ENCODE measurements at regions not wholly inside any gene's neighbourhood (a gene's known extent, or its start where the extent isn't known, plus 50 kb on each side); places are given as distances from the start of the nearest gene placed in this dataset.

DNA sequence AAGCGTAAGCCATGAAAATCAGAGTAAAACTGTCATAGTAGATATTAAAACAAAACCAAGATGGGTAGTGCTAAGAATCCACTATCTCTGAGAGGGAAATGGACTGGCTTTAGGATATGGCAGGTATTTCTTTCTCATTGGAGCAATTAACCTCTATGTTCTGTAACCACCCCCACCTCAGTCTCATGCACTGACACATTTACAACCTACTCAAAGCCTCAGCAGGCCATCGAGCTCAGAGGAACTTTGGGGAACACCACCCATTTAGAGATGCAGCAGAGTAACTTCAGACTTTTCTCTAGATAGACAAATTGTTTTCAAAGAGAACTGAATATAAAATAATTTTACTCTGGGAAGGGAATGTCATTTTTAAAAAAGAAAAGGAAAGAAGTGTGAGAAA, 615.8 kb upstream of the ZFHX3 start:
- DNase-seq, result no peak

DNA sequence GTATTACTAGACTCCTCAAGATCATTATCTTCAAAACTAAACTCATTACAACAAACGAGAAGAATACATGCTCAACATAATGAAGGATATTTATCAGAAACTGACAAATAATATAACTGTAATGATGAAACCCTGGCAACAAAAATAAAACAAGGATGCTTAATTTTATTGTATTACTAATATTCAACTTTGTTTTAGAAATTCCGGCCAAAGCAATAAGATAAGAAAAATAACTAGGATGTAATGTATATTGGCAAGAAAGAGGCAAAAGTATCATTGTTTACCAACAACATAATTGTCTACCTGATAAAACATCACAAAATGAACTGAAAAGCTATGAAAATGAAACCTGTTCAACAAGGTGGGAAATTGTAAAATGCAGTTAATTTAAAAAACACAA, 588.3 kb upstream of the ZFHX3 start:
- DNase-seq, result no peak

DNA sequence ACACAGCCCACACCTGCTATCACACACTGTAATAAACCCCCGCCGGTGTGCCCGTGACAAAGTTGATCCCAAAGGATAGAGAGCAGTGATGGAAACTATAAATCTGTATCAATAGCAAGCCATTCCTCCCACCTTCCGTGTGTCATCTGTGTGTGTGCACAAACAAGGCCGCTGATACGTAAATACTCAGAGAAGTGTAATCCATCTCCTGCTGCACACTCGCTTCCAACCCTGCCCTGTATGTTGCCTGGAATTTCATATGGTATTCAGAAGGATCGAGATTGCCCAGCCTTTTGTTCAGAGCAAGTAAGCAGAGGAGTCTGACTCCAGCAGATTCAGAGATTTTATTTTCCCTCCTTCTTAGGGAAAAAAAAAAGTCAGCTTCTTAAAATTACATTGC, 581.1 kb upstream of the ZFHX3 start:
- DNase-seq, result no peak

- no peak for DNase-seq
Observed at GRCh38 chr16:73617738-73618137, 569.8 kb upstream of the ZFHX3 start.

DNA sequence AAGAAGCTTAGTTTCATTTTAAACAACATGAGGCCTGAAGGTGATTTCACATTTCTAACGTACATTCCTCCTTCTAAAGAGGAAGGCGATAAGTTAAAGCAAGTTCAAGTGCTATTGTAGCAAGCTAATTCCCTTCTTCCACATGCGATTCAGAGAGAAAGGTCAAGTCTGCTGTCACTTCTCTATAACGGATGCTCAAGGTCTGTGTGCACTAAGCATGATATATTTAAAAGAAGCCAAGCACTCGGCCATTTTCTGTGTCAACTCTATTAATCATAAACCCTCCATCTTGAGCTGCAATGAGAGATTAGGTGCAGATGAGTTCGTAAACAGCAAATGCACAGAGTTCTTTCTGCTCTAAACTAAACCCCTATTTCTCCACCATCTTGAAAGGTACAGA, 568.8 kb upstream of the ZFHX3 start:
- DNase-seq, result no peak

DNA sequence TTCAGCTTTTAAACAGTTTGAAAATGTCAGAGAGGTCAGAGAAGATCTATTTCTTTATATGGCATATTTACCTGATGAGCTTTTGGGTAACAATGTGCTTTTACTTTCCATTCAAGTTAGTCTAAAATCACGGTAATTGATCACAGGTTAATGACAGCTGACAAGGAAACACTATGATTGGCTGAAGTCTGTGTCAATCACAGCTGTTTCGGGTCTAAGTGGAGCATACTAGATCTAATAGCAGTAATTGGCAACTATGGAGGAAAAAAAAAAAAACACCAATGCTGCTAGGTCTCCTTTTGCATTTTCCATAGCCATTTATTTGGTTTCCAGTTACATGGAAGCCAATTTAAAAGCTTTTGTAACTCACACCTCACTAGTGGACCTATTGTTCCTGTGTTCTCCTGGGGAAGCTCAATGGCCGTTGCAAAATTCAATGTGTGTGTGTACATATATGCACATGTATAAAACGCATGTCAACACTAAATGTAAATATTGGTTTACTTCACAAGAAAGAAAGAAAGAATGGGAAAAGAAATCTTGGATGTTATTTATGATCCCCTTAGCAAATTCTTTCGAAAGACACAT, 568.3 kb upstream of the ZFHX3 start:
- no peak for DNase-seq

GRCh38 chr16:73615071-73615940, 567.4 kb upstream of the ZFHX3 start:
- DNase-seq, result no peak

GRCh38 chr16:73614131-73614530, 566.2 kb upstream of the ZFHX3 start:
- no peak for DNase-seq

DNA sequence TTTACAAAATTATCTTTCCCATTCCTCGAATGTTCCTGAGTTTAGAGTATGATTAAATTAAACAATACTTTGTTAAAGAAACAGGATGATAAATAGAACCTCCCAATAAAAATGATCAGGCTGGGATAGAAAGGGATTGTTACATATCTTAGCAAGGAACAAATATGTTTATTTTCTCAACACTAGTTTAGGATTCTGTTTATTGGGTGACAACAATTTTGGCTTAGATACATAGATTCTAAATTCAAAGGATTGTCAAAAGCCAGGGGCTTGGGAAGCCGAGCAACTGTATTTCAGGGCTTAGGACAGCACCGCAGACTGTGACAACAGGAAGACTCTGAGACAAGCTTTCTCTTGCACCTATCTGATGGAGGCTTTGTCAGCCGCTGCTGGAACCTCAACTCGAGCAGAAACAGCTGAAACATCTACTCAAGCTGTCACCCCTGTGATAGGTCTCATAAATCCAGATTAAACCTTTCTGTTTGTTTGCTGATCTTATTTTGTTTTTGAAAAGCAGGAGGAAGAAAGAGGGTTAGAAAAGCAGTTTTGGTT, 562.8 kb upstream of the ZFHX3 start:
- DNase-seq, result no peak

DNA sequence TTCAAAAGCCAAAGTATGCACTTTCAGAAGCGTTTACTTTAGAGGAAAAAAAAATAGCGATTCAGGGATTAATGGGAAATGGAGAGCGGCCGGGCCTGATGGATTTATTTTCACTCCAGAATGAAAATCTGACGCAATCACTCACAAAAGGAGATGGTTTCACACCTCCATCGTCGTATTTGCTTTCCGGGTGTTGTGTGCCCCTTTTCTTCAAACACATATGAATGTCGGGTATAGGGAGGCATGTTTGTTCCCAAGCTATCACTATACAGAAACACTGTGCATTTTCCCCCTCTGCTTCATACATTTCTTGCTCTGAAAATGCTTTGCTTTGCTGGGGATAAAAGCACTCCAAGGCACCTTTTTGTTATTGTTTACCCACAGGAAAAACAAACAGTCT, 562.2 kb upstream of the ZFHX3 start:
- DNase-seq, result no peak

DNA sequence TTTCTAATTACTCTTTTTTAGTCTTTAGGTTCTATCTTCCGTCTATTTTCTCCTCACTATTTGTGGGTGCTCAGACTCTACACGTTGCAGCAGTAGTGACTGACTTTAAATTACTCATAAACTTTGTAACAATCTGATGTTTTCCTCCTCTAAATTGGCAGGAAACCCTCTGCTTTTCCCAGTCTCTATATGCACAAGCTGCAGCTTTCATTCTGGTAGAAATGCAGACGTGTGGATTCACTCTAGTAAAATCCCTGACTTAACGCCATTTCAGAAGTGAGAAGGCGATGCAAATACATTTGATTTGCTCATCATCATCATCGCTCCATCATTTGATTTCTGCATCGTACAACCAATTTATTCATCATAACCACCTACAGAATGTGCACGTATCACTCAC, 561.0 kb upstream of the ZFHX3 start:
- DNase-seq, result no peak

- no peak for DNase-seq
Observed at GRCh38 chr16:73605309-73605708, 557.4 kb upstream of the ZFHX3 start.

- no peak for DNase-seq
Observed at GRCh38 chr16:73601911-73602310, 554.0 kb upstream of the ZFHX3 start.

GRCh38 chr16:73599870-73600269, 551.9 kb upstream of the ZFHX3 start:
- DNase-seq, result no peak

GRCh38 chr16:73599351-73599750, 551.4 kb upstream of the ZFHX3 start:
- DNase-seq, result no peak

- DNase-seq, result no peak
Observed at GRCh38 chr16:73584157-73584556, 536.2 kb upstream of the ZFHX3 start.

DNA sequence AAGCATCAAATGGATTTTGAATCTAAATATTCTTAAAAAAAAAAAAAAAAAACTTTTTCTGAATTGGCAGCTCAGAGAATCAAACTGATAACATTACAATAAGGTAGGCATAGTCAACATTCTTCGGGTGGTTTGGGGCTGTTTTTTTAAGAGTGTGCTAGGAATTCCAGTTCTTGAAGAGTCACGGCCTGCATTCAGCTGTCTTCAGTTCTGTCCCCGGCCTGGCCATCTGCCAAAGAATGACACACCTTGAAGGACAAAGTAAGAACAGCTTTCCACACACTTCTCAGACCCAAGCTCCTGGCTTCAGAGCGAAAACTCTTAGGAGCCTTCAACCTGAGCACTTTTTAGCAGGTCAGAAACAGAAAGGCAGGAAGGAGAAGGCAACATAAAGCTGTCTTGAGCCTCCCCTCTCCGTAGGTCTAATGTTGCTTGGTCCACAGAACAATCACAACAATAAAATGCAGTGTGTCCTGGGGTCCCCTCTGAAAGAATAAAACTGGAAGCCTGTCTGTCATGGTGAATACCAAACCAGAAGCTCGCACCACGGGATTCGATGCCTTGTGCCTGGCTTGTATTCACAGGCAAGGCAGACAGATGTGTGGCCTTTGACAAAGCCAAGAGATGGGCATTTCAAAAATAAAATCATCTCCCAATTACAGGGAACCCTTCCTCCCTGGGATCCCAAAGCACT, 524.4 kb upstream of the ZFHX3 start:
- no peak for DNase-seq

- DNase-seq, result no peak
Observed at GRCh38 chr16:73569266-73569980, 521.5 kb upstream of the ZFHX3 start.

- DNase-seq, result no peak
Observed at GRCh38 chr16:73568769-73569168, 520.8 kb upstream of the ZFHX3 start.

- DNase-seq, result no peak
Observed at GRCh38 chr16:73565925-73566324, 518.0 kb upstream of the ZFHX3 start.

- no peak for DNase-seq
Observed at GRCh38 chr16:73565263-73565662, 517.3 kb upstream of the ZFHX3 start.

DNA sequence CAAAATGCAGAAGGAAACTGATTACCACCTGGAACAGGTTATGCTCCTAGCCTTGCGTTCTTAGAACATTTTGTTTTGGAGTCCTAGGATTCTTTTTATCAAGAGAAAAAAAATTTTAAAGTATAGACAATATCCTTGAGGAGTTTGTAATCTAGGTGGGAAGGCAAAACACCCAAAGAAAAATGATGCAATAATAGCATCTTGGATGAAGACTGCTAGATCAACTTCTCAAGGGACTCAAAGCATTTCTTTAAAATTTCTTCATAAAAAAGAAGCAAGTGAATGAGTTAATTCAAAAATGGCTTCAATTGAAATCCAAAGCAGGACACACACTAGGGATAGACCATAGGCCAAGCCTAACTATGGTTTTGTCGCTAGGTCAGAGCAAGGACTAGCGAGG, 515.8 kb upstream of the ZFHX3 start:
- no peak for DNase-seq

DNA sequence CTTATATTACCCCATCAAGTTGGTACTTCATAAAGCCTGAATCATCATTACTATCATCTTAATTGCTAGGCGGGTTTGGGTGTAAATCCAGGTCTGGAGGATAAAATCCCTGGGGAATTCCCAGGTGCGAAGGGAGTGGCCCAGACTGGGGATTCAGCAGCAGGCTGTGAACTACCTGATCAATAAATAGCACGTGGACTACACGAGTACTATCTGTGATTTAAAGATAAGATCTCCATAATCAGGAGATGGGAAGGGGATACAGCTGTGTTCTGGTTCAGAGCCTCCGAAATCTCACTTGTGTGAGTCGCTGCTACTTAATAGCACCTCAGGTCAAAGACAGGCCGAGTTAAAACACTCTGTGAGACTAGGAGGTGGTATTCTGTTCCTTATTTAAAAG, 512.6 kb upstream of the ZFHX3 start:
- DNase-seq, result no peak
